HUDEP-2 (cell line): ENCODE measurements at regions not wholly inside any gene's neighbourhood (a gene's known extent, or its start where the extent isn't known, plus 50 kb on each side); places are given as distances from the start of the nearest gene placed in this dataset.

Source experiments
- DNase-seq, 76 experiments: peaks; one replicate each; lab custom pipeline; 2025; ENCODE audit not compliant: unreplicated experiment in 76 of 76; lab: John Stamatoyannopoulos, UW

DNA sequence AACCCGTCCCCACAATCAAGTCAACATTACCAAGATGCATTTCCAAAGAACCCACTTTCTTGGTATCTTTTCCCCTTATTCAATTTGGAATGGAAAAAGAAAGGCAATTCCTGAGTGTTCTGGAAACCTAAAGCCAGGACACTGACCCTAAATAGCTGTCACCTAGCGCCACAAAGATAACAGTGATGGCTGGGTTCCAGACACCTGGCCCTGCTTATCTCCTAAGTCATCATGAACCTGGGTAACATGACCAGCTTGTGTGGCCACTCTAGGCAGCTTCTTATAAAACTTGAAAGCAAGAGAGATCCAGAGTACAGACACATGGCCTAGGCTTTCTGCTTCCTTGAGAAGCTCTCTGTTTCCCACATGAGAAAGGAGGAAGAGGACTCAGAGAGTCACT lies 95.4 kb downstream of the BOD1L2 start:
- DNase-seq, result no peak

DNA sequence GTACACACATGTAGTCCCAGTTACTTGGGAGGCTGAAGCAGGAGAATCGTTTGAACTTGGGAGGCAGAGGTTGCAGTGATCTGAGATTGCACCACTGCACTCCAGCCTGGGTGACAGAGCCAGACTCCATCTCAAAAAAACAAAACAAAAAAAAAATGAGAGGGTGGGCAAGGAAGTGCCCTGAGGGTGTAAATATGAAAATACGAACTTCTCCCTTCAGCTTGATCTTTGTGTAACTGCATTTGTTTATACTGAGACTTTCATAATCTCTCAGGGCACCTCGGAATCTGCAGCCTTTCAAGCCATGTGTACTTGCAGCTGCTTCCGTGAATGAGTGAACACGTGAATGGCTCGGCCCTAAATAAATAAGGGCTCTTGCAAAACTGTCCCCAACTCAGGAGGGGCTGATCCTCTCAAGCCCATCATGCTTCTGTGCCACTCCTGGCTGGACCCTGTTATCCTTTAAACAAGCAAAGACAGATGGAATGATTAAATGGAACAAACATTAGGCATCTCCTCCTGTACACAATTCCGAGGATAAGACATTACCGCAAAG lies 96.8 kb downstream of the BOD1L2 start:
- DNase-seq, result no peak

DNA sequence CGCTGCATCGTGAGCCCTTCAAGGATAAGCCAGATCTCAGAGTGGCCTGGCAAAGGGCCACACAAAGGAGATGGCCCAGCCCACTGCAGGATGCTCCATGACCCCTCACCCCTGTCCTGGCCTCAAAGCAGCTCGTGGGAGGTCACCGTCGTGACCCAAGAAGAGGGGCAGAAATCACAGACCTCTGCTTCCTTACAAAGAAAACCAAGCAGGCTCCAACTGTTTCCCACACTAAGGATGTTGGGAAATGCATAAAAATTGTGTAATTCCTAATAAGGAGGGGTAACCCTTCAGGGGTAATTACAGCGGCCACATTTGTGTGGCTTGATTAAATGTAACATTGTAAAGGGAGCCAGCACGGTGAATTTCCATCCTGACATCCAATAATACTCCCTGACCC lies 102.3 kb downstream of the BOD1L2 start:
- no peak for DNase-seq

DNA sequence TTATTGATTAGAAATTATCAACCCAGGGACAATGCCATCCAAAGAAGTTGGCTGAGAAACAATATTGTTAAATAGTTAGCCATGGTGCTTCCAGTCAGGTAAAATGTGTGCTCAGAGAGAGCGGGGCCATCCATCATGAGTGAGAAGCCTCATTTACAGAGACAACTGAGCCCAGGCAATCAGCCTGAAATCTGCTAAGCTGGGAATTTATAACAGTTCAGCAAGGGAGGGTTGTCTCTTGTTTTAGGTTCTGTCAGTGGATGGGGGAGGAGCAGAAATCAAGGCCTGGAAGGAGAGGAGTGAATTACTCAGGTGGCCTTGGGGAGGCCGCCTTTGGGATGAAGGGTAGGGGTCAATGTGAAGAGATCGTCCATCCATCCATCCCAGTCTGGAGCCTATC lies 102.5 kb upstream of the ST8SIA3 start:
- no peak for DNase-seq

DNA sequence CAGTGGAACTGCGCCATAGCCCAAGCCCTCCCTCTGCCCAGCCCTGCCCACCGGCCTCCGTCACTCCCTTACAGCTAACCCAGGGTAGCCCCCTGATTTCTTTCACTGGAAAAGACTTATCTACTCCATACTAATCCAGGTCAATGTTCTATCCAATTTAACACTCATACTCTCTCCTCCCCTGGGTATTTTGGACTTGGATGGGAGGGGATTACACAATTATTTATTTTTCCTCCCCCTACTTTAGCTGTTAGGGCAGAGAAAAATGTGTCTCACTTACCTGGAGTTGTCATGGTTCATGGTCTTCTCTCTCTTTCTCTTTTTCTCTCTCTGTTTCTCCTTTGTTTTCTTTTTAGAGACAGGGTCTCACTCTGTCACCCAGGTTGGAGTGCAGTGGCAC lies 100.6 kb upstream of the ST8SIA3 start:
- DNase-seq, result no peak

DNA sequence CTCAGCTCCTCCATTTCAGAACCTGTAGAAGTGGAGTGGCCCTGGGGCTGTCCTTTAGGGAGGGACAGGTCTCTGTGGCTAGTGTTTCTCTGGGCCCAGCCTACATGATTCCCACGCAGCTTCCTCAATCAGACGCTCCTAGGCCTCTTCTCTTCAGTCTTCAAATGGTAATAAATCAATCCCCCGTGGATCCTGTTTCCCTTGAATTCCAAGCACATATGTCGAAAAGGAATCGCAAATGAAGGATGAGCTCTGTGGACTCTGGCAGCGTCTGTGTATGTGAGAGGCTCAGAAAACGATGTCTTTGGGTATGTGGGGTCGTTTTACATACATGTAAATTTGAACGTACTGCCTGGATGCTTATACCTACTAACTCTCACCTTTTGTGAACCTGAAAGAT lies 98.5 kb upstream of the ST8SIA3 start:
- no peak for DNase-seq

DNA sequence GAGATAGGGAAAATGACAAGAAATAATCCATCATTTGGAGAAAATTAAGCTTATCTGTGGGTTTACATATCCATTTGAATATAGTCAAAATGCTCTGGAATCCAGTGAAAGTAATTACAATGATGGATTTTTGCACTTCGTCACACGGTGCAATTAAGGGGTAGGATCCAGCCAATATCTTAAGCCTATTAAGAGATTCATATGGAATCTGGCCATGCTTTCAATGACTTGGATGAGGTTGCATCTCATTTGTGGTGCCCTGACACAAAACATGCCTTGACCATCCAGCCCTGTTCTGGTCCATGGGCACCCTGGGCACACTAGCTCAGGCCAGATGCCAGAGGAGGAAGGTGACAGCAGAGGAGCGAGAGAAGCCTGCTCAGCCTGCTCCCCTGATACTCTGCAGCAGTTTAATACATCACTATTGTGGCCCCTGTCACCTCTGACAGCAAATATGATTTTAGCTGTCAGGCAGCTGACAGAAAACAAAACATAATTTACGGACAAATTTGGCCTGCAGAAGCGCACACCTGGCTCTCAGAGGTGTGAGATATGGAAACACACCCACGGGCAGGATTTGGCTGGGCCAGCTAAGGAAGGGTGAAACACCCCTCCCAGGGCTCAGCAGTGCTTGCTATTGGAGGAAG lies 94.1 kb upstream of the ST8SIA3 start:
- DNase-seq, result no peak

DNA sequence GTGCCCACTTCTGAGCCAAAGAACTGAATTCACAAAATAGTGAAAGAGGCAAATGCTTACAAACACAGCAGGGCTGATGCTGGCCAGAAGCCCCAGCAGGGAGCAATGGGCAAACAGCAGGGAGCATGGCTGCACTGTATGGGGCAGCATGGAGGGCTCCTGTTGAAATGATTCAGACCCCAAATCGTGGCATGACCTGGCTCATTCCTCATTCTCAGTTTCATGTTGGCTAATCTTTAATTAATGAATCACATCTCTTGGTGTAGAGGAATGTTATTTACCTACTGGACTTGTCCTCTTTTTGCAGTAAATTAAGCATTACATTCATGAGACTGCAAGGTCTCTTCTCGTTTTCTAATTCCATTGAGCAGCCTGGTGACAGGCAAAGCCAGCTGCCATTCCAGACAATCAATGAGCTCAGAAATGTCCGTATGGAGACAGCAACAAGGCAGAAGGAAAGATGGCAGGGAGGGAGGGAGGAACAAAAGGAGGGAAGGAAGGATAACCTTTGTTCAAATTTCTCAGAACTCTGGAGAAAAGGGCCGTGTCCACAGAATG lies 84.9 kb upstream of the ST8SIA3 start:
- DNase-seq, result no peak

DNA sequence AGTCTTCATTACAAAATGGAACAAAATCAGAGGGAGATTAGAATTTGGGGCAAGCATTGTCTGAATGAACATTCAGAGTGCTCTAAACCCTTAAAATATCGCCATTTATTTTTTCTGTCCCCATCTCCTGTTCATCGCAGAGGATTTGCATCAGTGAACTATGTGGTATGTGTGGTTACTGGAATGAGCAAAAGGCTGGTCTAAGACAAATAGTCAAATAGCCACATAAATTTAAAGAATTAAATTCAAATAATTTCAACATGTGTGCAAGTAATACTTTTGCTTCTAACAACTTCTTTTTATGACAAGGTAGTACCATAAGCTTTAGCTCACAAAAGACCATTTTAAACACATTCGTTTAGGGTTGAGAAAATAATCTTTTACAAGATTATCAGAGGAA lies 82.6 kb upstream of the ST8SIA3 start:
- no peak for DNase-seq

DNA sequence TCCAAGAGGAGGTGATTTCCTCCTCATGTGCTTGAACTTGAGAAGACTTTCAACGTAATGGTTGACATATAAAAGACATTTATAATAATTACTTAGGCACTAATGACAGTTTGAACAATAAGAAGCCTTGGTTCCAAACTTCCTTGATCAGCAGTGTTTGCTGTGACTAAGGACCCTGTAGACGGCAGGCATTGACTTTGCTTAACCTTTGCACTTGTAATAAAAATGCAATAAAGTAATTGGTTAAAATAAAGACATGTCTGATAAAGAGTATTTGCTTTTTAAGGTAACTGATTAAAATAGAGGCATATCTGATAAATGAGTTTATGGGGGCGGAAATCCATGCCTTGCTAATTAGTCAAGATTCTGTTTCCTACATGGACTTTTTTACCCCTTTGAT lies 82.2 kb upstream of the ST8SIA3 start:
- DNase-seq, result no peak

DNA sequence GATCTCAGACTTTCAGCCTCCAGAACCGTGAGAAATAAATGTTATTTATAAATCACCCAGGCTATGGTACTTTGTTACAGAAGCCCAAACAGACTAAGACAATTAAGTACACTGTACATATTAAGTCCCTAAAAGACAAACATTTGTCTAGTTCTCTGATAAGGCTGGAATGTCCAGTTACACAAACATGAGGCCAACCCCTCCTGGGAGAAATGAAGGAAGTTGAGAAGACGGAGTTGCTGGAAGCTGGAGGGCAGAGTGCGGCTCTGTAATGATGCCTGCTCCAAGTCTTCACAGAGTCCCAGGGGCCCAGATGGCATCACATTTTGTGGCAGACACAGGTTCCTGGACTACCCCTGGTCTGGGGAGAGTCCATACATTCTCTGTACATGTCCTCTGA lies 79.2 kb upstream of the ST8SIA3 start:
- DNase-seq, result no peak

DNA sequence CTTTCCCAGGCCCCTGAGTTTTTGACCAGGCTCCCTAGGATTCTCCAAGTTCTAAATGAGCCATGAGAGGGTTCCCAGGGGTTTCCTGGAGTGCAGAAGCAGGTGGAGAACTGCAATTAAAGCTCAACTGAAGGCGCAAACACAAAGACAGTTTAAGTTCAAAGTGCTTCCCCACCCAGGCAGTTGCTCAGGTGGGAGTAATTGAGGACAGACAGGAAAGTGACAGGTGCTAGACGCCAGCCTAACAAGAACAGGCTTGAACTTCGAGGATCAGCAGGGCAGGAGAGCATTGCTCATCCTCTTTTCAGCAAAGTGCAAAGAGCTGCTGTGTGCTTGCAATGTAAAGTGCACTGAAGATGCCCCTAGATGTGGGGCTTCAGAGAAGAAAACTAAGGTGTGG lies 77.2 kb upstream of the ST8SIA3 start:
- no peak for DNase-seq

DNA sequence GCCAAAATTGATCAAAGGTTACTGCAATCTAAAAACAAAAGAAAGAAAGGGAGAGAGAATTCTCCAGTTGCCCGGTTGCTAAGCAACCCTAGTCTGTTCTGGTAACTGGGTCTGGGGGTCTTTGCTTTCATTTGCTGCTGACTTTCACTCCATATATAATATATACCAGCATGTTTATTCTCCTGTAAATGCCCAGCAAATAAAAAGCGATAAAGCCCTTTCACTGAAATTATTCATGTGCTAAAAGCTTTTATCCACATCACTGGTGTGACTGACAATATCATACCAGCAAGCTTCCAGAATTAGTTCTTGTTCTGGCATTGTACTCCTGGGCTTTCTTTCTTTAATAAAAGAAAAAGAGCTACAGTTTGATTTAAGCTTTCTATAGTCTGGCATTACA lies 75.5 kb upstream of the ST8SIA3 start:
- DNase-seq, result no peak

DNA sequence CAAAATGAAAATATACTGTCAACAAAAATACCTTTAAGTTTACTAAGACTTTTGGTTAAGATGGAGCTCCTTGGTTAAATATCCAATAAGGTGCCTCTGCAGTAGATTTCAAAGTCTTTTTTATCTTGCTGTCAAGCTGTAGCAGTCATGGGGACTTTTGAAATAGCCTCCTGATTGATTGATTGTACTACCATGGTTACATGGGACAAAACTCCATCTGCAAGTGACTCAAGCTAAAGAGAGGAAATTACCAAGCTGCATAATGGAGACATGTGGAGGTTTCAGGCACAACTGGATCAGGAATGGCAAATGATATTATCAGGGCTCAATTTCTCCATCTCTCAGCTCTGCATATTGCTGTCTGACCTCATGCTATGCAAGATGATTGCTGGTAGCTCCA lies 73.4 kb upstream of the ST8SIA3 start:
- no peak for DNase-seq

DNA sequence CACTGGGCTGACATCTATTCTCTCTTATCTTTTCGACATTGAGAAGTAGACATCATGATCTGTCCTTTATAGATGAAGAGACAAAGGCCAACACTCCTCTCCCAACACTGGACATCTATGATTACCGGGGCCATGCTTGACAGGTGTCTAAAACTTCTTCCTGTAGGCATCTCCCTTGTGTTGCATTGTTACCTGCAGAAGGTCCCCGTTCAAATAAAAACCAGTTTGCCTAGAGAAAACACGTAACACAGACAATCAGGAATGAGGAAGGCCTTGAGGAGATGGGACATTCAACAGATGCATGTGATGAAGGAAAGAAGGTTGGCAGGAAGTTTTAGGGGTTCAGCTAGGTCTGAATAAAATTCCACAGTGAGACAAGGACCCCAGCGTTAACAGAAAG lies 70.8 kb upstream of the ST8SIA3 start:
- DNase-seq, result no peak

DNA sequence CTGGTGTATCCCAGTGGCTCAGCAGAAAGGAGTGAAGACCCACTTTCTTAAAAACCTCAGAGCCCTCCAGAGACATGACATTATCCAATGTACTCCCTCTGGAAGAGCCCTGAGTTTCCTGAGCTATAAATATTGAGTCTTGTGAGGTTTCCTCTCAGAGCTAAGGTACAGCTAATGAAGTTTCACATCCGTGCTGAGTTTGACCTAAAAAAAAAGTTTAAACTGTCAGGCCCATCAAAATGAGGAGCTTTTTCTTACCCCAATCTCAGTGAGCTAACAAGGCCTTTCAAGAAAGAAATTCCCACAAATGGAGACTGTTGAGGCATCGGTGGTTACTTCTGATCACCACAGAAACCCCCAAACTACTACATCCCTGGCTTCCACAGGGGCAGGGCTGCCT lies 65.4 kb upstream of the ST8SIA3 start:
- DNase-seq, result no peak

DNA sequence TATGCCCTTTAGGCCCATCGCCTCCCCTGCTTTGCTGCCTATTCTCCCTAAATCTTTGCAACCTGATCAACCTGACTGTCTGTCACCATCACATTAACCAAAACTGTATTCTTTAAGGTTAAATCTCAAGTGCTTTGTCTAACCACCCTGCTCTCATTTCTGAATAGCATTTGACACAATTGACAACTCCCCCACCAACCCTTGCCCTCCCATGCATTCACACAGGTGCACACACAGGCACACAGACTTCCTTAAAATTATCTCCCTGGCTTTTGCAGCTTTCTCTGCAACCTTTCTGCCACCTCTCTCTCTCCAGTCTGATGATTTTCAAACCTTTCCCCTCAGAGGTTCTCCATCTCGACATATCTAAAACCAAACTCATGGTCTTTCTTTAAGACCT lies 64.6 kb upstream of the ST8SIA3 start:
- no peak for DNase-seq

DNA sequence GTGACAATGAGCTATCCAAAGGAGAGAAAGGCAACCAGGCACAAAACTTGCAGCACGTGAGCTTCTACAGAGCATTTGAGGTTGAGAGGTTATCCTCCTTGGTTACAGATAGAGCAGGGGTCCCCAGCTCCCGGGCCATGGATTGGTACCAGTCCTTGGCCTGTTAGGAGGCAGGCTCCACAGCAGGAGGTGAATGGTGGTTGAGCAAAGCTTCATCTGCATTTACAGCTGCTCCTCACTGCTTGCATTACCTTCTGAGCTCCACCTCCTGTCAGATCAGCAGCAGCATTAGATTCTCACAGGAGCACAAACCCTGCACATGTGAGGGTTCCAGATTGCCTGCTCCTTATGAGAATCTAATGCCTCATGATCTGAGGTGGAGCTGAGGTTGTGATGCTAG lies 57.8 kb upstream of the ST8SIA3 start:
- DNase-seq, result no peak

DNA sequence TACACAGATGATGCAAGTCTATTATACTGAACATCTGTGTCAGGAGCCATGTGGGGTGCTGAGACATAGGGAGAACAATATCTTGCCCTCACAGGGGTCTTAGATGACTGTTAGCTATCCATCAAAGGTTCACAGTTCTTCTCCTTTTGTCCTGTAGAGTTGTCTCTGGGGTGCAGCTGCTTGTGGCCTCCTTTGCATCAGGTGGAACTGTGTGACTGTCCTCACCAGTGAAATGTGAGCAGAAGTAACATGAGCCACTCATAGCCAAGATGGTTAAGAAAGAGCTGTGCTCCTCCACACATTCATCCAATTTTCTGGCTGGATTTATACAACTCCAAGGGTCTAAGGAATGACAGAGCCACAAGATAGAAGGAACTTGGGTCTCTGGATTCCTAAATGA lies 56.0 kb upstream of the ST8SIA3 start:
- DNase-seq, result no peak

DNA sequence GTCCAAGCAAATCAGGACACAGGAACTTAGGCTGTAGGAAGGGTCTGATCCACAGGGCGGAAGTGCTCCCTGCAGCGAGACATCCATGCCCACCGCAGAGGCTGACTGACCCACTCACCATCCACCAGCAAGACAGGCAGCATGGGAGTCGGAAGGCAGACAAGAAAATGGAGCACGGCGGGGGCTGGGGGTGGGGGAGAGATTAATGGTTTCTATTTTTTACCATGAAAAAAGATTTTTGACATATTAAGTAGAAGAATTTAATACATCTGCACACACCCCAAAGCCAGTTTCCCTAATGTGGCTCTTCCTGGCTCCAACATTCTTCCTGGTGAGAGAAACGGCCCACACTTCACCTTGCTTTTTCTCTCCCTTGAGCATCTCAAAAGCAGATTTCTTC lies 55.1 kb upstream of the ST8SIA3 start:
- no peak for DNase-seq

DNA sequence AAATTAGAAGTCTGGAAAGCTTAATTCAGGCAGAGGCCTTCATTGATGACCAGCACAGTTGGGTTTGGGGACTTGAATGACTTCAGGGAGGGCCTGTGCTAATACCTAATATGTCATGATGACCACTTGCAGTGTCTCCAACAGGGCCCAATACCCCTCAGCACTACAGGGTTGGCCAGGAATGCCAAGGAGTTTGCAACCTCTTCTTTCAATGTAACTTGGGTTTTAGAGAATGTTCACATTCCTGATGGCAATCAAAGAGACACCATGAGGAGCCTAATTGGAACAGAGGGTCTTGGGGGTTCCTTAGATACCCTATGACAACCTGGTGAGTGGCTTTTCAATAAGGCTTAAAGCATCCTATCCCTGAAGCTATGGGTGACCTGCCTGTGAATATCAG lies 52.4 kb upstream of the ST8SIA3 start:
- DNase-seq, result no peak

DNA sequence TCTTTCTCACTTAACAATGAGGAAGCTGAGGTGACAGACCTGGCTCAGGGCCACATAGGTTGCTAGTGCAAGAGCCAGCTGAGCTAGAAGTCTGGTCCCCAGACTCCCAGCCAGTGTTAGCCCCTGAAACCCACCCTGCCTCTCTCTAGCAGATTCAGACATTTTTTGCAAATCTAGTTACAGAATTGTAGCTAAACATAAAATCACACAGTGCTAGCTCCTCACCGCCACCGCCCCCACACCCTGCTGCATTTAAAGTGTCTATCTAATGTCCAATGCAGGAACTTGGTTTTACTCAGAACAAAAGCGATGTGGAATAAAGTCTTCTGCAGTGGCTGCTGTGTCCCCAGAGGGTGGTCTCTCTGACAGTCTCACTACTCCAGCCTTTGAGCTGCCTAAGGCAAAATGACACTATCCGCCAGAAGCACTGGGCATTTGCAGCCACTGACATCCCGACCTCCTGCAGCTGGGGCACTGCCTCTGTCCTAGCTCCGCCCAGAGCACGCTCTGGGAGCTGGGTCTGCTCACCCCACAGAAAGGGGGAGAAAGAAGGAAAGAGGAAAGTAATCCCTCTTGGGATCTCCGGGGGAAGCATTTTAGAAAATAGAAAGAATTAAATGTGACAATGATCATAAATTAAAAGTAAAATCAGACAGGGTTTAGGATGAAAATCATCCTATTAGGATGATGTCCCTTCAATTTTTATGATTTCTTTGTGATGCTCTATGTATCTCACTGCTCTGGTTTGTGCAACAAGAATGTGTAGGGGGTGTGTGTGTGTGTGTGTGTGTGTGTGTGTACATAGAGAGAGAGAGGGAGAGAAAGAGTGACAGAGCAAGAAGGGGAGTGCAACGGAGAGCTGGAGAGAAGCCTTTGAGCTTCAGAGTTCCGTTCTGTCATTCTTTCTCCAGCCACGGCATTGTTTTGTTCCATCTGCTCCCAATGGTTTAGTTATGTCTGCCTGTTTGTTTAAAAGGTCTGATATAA lies 50.5 kb upstream of the ST8SIA3 start:
- no peak for DNase-seq
